A549 (cell line): ENCODE measurements at regions not wholly inside any gene's neighbourhood (a gene's known extent, or its start where the extent isn't known, plus 50 kb on each side); places are given as distances from the start of the nearest gene placed in this dataset.
A peak's percentile ranks its signal among the peaks of the same experiment; 100 is the strongest.

Source experiments
- ATAC-seq, 2 experiments: fragments of 200-7000 bp in 1 of 2; fragments of >200 bp in 1 of 2; cut with Nextera tagmentation in 1 of 2; cut with Tn5 transposase in 1 of 2; 3 replicates each; pipeline versions ENCODE4 v1.8.0 to v1.9.1; 2018 to 2020; ENCODE audit warnings: mild to moderate bottlenecking in 1 of 2, moderate library complexity in 1 of 2
- CTCF ChIA-PET: fragments of 300-600 bp; sonication (Branson Sonifier 250); formaldehyde crosslinking; extraction: SDS; loops from one replicate; lab custom pipeline; 2021; ENCODE audit warnings: antibody characterized with exemption, inconsistent platforms; lab: Yijun Ruan, JAX
- POLR2A ChIA-PET: fragments of 350-600 bp; formaldehyde crosslinking; extraction: SDS; loops from one replicate; lab custom pipeline; 2021; ENCODE audit warnings: antibody characterized with exemption, inconsistent platforms; lab: Yijun Ruan, JAX
- DNase-seq, 2 experiments: peaks; one replicate each; pipeline versions ENCODE4 v3.0.0 to v3.0.0-alpha.2; 2011 to 2016; ENCODE audit warnings: low read depth in 1 of 2, low spot score in 1 of 2
- FAIRE-seq: peaks from 2 replicates; lab custom pipeline; 2011; peaks lifted over from hg19 to GRCh38; lab: Jason Lieb, UNC
- H3K27ac ChIP-seq, 2 experiments: fragments of >200 bp; sonication (Bioruptor Twin); formaldehyde crosslinking; 3 replicates each; pipeline ENCODE4 v1.5.1; 2016 to 2017
- H3K4me1 ChIP-seq: fragments of >200 bp; sonication (Bioruptor Twin); formaldehyde crosslinking; 3 replicates; pipeline ENCODE4 v1.6.1; 2016
- H3K4me2 ChIP-seq: fragments of >200 bp; sonication (Bioruptor Twin); formaldehyde crosslinking; 3 replicates; pipeline ENCODE4 v1.6.1; 2016
- H3K4me3 ChIP-seq: fragments of >200 bp; sonication (Bioruptor Twin); formaldehyde crosslinking; 3 replicates; pipeline ENCODE4 v1.5.1; 2016
- H3K9me3 ChIP-seq: fragments of >200 bp; sonication (Bioruptor Twin); formaldehyde crosslinking; 3 replicates; pipeline ENCODE4 v1.6.1; 2016
- BHLHE40 ChIP-seq: IDR thresholded peaks from 2 replicates; pipeline ENCODE4 v1.6.1; 2012; ENCODE audit warnings: low read depth, low read length, inconsistent platforms
- CBX8 ChIP-seq: fragments of 200-600 bp; sonication (generic); IDR thresholded peaks from 2 replicates; pipeline ENCODE4 v1.6.1; 2016
- CTCF ChIP-seq: fragments of >200 bp; sonication (Bioruptor Twin); formaldehyde crosslinking; IDR thresholded peaks from 3 replicates; pipeline ENCODE4 v1.5.1; 2016
- EHF ChIP-seq: fragments of 250-450 bp; sonication (Bioruptor Pico); IDR thresholded peaks from 2 replicates; pipeline ENCODE4 v1.5.0; 2020; ENCODE audit warnings: mild to moderate bottlenecking
- ESRRA ChIP-seq: fragments of 150-350 bp; IDR thresholded peaks from 2 replicates; pipeline ENCODE4 v1.6.1; 2014; ENCODE audit warnings: mild to moderate bottlenecking, low read length, borderline replicate concordance
- FOSB ChIP-seq: fragments of 250-450 bp; sonication (Bioruptor Pico); IDR thresholded peaks from 2 replicates; pipeline ENCODE4 v1.5.0; 2020; ENCODE audit warnings: mild to moderate bottlenecking, moderate library complexity
- HEYL ChIP-seq: fragments of 250-450 bp; sonication (Bioruptor Pico); IDR thresholded peaks from 2 replicates; pipeline ENCODE4 v1.8.0; 2021; ENCODE audit warnings: mild to moderate bottlenecking, moderate library complexity
- HOXA7 ChIP-seq: fragments of 250-450 bp; sonication (Bioruptor Pico); IDR thresholded peaks from 2 replicates; pipeline ENCODE4 v1.5.0; 2020; ENCODE audit warnings: mild to moderate bottlenecking, moderate library complexity
- JUN ChIP-seq, 2 experiments: fragments of >200 bp; sonication (Bioruptor Twin); formaldehyde crosslinking; IDR thresholded peaks; 2 replicates in 1 of 2; 3 replicates in 1 of 2; pipeline ENCODE4 v1.6.1; 2016 to 2017
- JUNB ChIP-seq: fragments of >200 bp; sonication (Bioruptor Twin); formaldehyde crosslinking; IDR thresholded peaks from 2 replicates; pipeline ENCODE4 v1.6.1; 2016
- KDM1A ChIP-seq: fragments of 200-600 bp; sonication (generic); IDR thresholded peaks from 2 replicates; pipeline ENCODE4 v1.6.1; 2016; ENCODE audit warnings: low read depth, mild to moderate bottlenecking
- KDM5A ChIP-seq: fragments of 200-600 bp; sonication (generic); IDR thresholded peaks from 2 replicates; pipeline ENCODE4 v1.6.1; 2016; ENCODE audit warnings: antibody characterized with exemption, mild to moderate bottlenecking
- MAFK ChIP-seq: fragments of 450-650 bp; IDR thresholded peaks from 2 replicates; pipeline ENCODE4 v1.6.1; 2014; ENCODE audit not compliant: partially characterized antibody
- MAX ChIP-seq: IDR thresholded peaks from 2 replicates; pipeline ENCODE4 v1.6.1; 2012
- MYC ChIP-seq: IDR thresholded peaks from 2 replicates; pipeline ENCODE4 v1.6.1; 2012; ENCODE audit warnings: mild to moderate bottlenecking, inconsistent platforms, low read length, improper control_type of control experiment, borderline replicate concordance
- NPAS2 ChIP-seq: fragments of 250-450 bp; sonication (Bioruptor Pico); IDR thresholded peaks from 2 replicates; pipeline ENCODE4 v1.8.0; 2022; ENCODE audit warnings: mild to moderate bottlenecking, moderate library complexity, borderline replicate concordance
- NR3C1 ChIP-seq: fragments of >200 bp; sonication (Bioruptor Twin); formaldehyde crosslinking; IDR thresholded peaks from 3 replicates; pipeline ENCODE4 v1.6.1; 2017
- PHF8 ChIP-seq: fragments of 200-600 bp; sonication (generic); IDR thresholded peaks from 2 replicates; pipeline ENCODE4 v1.6.1; 2016; ENCODE audit warnings: low read depth, mild to moderate bottlenecking, antibody characterized with exemption, moderate library complexity, borderline replicate concordance
- POLR2A ChIP-seq: IDR thresholded peaks from 2 replicates; pipeline ENCODE4 v1.6.1; 2012; ENCODE audit warnings: mild to moderate bottlenecking, low read length
- RAD21 ChIP-seq, 2 experiments: fragments of >200 bp in 1 of 2; sonication (Bioruptor Twin) in 1 of 2; formaldehyde crosslinking in 1 of 2; IDR thresholded peaks in 1 of 2; conservative IDR thresholded peaks in 1 of 2; 2 replicates in 1 of 2; 3 replicates in 1 of 2; pipeline ENCODE4 v1.6.1; 2012 to 2018; ENCODE audit warnings: inconsistent platforms in 1 of 2
- RNF2 ChIP-seq: fragments of 200-600 bp; sonication (generic); IDR thresholded peaks from 2 replicates; pipeline ENCODE4 v1.6.1; 2016; ENCODE audit warnings: low read depth, mild to moderate bottlenecking, antibody characterized with exemption, moderate library complexity, borderline replicate concordance
- SMC3 ChIP-seq: fragments of >200 bp; sonication (Bioruptor Twin); formaldehyde crosslinking; IDR thresholded peaks from 3 replicates; pipeline ENCODE4 v1.6.1; 2018; ENCODE audit warnings: inconsistent platforms
- SREBF2 ChIP-seq: fragments of 450-650 bp; IDR thresholded peaks from 2 replicates; pipeline ENCODE4 v1.6.1; 2014; ENCODE audit warnings: mild to moderate bottlenecking, moderate library complexity
- TP53 ChIP-seq: fragments of 250-450 bp; sonication (Bioruptor Pico); IDR thresholded peaks from 2 replicates; pipeline ENCODE4 v1.5.0; 2021; ENCODE audit warnings: mild to moderate bottlenecking, moderate library complexity
- USF2 ChIP-seq: fragments of 450-650 bp; IDR thresholded peaks from 2 replicates; pipeline ENCODE4 v1.6.1; 2014; ENCODE audit warnings: antibody characterized with exemption
- ZNF302 ChIP-seq: fragments of 250-450 bp; sonication (Bioruptor Pico); IDR thresholded peaks from 2 replicates; pipeline ENCODE4 v1.9.0; 2021; ENCODE audit warnings: inconsistent platforms, mild to moderate bottlenecking, moderate library complexity
- ZSCAN20 ChIP-seq: fragments of 250-450 bp; sonication (Bioruptor Pico); IDR thresholded peaks from 2 replicates; pipeline ENCODE4 v1.8.0; 2022; ENCODE audit warnings: mild to moderate bottlenecking, moderate library complexity
- WGBS: methylation state at CpG from one replicate; pipeline ENCODE4 v1.1.6; 2017; ENCODE audit errors: missing lambda C conversion rate; 5-methylcytosine and 5-hydroxymethylcytosine counted together
- TF ChIP-seq, protein P1 (sequence below): fragments of >200 bp; sonication (Bioruptor Twin); formaldehyde crosslinking; IDR thresholded peaks from 2 replicates; pipeline ENCODE4 v1.6.1; 2016
- TF ChIP-seq, protein P2 (sequence below): IDR thresholded peaks from 2 replicates; pipeline ENCODE4 v1.6.1; 2012
- TF ChIP-seq, protein P3 (sequence below): fragments of >200 bp; sonication (Bioruptor Twin); formaldehyde crosslinking; IDR thresholded peaks from 3 replicates; pipeline ENCODE4 v1.6.1; 2016

DNA sequence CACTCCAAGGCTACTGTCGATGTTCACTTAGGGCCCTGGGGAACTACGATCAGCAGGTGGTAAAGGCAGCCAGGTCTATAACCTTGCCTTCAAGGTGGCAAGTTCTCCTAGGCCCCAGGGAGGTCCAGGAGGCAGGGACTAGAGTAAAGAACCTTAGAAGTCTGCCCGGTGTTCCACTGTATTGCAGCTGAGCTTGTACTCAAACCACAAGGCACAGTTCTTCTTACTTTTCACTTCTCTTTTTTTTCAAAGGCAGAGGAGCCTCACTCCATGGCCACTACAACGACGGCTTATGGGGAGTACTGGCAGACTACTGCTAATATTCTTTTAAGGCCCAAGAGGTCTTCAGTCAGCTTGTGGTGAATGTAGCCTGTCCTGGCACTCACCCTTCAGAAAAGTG, 78.8 kb upstream of the GPR174 start:
- ATAC-seq (no peak), FAIRE-seq (no peak), DNase-seq (no peak)
- H3K4me3 ChIP-seq: no peak overlapping the region
- WGBS: 5% methylated on average over 5 of the region's 5 CpGs
- TF ChIP-seq POLR2A (no peak), FOSB (CRISPR knock-in tag) (no peak), RAD21 (conservative IDR thresholded peaks at IDR 0.05 in 1 of 2, IDR thresholded peaks at IDR 0.05 in 1 of 2) (no peak), USF2 (no peak), SREBF2 (no peak), ZSCAN20 (CRISPR knock-in tag) (no peak), MYC (no peak), PHF8 (no peak), HEYL (no peak), SMC3 (no peak), NR3C1 (no peak), JUNB (no peak), MAFK (no peak), EHF (CRISPR knock-in tag) (no peak)
- TF ChIP-seq, protein P1, sequence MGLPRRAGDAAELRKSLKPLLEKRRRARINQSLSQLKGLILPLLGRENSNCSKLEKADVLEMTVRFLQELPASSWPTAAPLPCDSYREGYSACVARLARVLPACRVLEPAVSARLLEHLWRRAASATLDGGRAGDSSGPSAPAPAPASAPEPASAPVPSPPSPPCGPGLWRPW: no peak
- TF ChIP-seq, protein P2, sequence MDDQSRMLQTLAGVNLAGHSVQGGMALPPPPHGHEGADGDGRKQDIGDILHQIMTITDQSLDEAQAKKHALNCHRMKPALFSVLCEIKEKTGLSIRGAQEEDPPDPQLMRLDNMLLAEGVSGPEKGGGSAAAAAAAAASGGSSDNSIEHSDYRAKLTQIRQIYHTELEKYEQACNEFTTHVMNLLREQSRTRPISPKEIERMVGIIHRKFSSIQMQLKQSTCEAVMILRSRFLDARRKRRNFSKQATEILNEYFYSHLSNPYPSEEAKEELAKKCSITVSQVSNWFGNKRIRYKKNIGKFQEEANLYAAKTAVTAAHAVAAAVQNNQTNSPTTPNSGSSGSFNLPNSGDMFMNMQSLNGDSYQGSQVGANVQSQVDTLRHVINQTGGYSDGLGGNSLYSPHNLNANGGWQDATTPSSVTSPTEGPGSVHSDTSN: no peak
- POLR2A ChIA-PET: no interaction called here
- no peaks in the 10 kb centered on the region for H3K9me3 ChIP-seq
- no peak overlapping the region for H3K4me2 ChIP-seq
- H3K4me1 ChIP-seq: no peaks in the 10 kb centered on the region
- CTCF ChIA-PET: no interaction called here
- no peak overlapping the region for H3K27ac ChIP-seq

DNA sequence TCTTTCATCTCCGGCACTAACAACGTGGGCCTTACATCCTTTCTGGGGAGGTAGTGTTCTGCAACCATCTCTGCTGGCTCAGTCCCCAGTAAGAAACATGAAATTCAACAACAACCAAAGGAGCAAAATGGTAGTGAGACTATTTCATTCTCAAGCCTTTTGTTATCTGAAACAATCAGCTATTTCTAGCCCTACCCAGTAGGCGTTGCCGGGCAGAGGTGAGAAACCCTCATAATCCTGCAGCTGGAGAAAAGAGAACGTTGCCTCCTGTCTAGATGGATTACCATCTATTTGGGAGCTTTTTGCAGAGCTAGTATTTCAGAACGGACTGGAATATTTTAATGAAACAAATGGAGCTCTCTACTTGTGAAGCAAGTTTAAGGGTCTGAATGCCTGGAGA, 66.4 kb upstream of the GPR174 start:
- H3K4me3 ChIP-seq: no peak overlapping the region
- CTCF ChIA-PET: no interaction called here
- no peak for TF ChIP-seq TP53 (CRISPR knock-in tag)
- no peak for TF ChIP-seq RNF2
- no peak for TF ChIP-seq NPAS2
- no peak for TF ChIP-seq CBX8
- no peak for TF ChIP-seq MAX
- TF ChIP-seq HOXA7 (CRISPR knock-in tag): no peak
- TF ChIP-seq, all 56 proteins: peak for 0
- 31% methylated on average over 6 of the region's 6 CpGs for WGBS
- POLR2A ChIA-PET: no interaction called here
- H3K4me1 ChIP-seq: no peaks in the 10 kb centered on the region
- ATAC-seq (no peak), FAIRE-seq (no peak), DNase-seq (no peak)
- H3K27ac ChIP-seq: no peak overlapping the region
- no peak overlapping the region for H3K4me2 ChIP-seq
- no peaks in the 10 kb centered on the region for H3K9me3 ChIP-seq

DNA sequence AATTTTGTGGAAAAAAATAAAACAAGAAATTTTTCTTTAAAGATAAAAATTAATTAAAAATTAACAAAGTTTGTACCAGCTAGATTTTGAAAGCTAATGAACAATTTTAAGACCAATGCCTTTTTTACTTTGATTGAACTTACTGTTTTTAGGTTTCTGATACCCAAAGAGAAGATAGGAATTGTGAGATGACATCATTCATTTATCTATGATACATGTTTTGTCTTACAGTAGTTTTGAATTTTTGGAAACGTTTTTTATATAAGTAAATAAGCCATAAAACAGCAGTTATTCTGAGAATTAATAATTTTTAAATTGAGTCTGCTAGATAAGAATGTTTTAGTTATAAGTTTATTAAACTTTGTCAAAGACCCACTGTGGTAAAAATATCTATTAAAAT, 65.0 kb upstream of the GPR174 start:
- peak; percentile 72 for FAIRE-seq
- ATAC-seq: no peak
- TF ChIP-seq HOXA7 (CRISPR knock-in tag) (no peak), CTCF (no peak), MAFK (no peak), RAD21 (conservative IDR thresholded peaks at IDR 0.05 in 1 of 2, IDR thresholded peaks at IDR 0.05 in 1 of 2) (no peak), ZSCAN20 (CRISPR knock-in tag) (no peak), HEYL (no peak), EHF (CRISPR knock-in tag) (no peak), TP53 (CRISPR knock-in tag) (no peak), ZNF302 (CRISPR knock-in tag) (no peak), PHF8 (no peak), ESRRA (no peak), BHLHE40 (no peak), KDM1A (no peak), KDM5A (no peak), JUN (IDR thresholded peaks at IDR 0.05) (no peak), MYC (no peak), JUNB (no peak)
- TF ChIP-seq, protein P3, sequence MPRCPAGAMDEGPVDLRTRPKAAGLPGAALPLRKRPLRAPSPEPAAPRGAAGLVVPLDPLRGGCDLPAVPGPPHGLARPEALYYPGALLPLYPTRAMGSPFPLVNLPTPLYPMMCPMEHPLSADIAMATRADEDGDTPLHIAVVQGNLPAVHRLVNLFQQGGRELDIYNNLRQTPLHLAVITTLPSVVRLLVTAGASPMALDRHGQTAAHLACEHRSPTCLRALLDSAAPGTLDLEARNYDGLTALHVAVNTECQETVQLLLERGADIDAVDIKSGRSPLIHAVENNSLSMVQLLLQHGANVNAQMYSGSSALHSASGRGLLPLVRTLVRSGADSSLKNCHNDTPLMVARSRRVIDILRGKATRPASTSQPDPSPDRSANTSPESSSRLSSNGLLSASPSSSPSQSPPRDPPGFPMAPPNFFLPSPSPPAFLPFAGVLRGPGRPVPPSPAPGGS: no peak
- ChIA-PET POLR2A (no interaction called here), CTCF (interaction anchor here (0.6 kb wide), 1 partner anchor 1095 kb away, joined by 3 read pairs; no protein-coding TSS in a partner anchor)
- no peaks in the 10 kb centered on the region for H3K9me3 ChIP-seq
- H3K27ac ChIP-seq: no peak overlapping the region
- WGBS: 0% methylated on average over 1 of the region's 1 CpG
- DNase-seq: no peak
- no peaks in the 10 kb centered on the region for H3K4me1 ChIP-seq
- H3K4me3 ChIP-seq: no peak overlapping the region
- no peak overlapping the region for H3K4me2 ChIP-seq
